ENCODE measurements at regions not wholly inside any gene's neighbourhood (a gene's known extent, or its start where the extent isn't known, plus 50 kb on each side); places are given as distances from the start of the nearest gene placed in this dataset.

DNA sequence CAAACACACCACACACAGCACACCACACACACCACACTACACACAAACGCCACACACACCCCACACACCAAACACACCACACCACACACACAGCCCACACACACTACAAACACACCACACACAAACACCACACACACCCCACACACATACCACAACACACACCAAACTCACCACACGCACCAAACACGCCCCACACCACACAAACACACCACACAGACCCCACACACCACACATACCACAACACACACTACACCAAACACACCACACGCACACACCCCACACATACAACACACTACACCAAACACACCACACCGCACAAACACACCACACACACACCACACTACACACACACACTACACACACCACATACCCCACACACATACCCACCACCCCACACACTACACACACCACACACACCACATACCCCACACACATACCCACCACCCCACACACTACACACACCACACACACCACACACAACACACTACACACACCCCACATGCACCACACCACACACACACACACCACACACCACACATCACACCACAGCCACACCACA lies 151.2 kb downstream of the ERCC6L2 start:
- Histone ChIP-seq H3K9me3 (ENCODE audit: control insufficient read depth, insufficient read depth, low read depth, low read length) (no peaks in the 10 kb centered on the region), H3K36me3 (ENCODE audit: control insufficient read depth, insufficient read depth, low read length) (no peaks in the 10 kb centered on the region), H3K27me3 (ENCODE audit: control insufficient read depth, insufficient read depth, low read length) (peaks cover 54% of the 10 kb centered on the region), H3K4me1 (ENCODE audit: control insufficient read depth, extremely low read depth, insufficient read depth, low read length) (no peaks in the 10 kb centered on the region), H3K79me2 (ENCODE audit: control insufficient read depth, insufficient read depth, low read length) (no peaks in the 10 kb centered on the region), H3K4me2 (ENCODE audit: extremely low read depth, insufficient read depth, low read length) (no peak overlapping the region), H3K27ac (ENCODE audit: insufficient read depth, low read length) (no peak overlapping the region), H3K9ac (ENCODE audit: insufficient read depth, low read length) (no peak overlapping the region), H4K20me1 (ENCODE audit: control insufficient read depth, extremely low read depth, insufficient read depth, low read length) (no peaks in the 10 kb centered on the region), H3K4me3 (replicated peaks in 1 of 4; ENCODE audit: control extremely low read depth in 1 of 4, insufficient read depth in 1 of 4, low read depth in 3 of 4, low read length in 4 of 4) (no peak overlapping the region), H2AFZ (ENCODE audit: low read length) (no peak overlapping the region)
- TF ChIP-seq, protein P1, sequence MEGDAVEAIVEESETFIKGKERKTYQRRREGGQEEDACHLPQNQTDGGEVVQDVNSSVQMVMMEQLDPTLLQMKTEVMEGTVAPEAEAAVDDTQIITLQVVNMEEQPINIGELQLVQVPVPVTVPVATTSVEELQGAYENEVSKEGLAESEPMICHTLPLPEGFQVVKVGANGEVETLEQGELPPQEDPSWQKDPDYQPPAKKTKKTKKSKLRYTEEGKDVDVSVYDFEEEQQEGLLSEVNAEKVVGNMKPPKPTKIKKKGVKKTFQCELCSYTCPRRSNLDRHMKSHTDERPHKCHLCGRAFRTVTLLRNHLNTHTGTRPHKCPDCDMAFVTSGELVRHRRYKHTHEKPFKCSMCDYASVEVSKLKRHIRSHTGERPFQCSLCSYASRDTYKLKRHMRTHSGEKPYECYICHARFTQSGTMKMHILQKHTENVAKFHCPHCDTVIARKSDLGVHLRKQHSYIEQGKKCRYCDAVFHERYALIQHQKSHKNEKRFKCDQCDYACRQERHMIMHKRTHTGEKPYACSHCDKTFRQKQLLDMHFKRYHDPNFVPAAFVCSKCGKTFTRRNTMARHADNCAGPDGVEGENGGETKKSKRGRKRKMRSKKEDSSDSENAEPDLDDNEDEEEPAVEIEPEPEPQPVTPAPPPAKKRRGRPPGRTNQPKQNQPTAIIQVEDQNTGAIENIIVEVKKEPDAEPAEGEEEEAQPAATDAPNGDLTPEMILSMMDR (conservative IDR thresholded peaks at IDR 0.05 in 1 of 2, IDR thresholded peaks at IDR 0.05 in 1 of 2; ENCODE audit: low read depth in 1 of 2, low read length in 2 of 2) = no peak
- TF ChIP-seq EZH2 (IDR thresholded peaks at IDR 0.05; ENCODE audit: low read length, missing control alignments) = no peak
- DNase-seq (ENCODE audit: low read depth in 2 of 2) = no peak

DNA sequence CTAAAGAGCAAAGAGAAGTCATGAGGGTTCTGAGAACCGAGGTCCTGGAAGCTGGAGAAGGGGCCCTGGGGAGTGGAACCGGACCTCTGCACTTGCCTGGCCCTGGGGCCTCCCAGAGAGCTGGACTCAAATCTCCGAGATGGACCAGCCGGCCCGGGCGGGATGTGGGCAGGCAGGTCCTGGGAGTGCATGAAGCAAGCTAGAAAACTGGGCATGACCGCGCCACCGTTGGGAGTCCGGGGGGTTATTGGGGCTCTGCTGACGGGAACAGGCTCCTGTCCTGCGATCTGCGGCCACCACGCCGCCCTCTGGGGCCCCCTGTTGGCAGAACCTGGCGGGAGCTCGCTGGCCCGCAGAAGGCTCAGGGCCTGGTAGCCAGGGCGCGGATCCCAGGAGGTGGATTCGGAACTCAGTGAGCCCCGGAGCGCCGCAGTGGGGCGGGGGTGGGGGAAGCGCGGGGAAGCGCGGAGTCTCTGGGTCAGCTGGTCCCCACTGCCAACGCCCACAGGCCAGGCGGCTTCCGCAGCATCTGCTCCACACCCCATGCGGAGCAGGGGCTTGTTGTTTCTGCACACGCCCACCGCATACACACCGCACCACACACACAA lies 150.6 kb downstream of the ERCC6L2 start:
- Histone ChIP-seq H3K79me2 (ENCODE audit: control insufficient read depth, insufficient read depth, low read length) (no peaks in the 10 kb centered on the region), H3K36me3 (ENCODE audit: control insufficient read depth, insufficient read depth, low read length) (no peaks in the 10 kb centered on the region), H2AFZ (ENCODE audit: low read length) (no peak overlapping the region), H3K9ac (ENCODE audit: insufficient read depth, low read length) (no peak overlapping the region), H3K4me3 (replicated peaks in 1 of 4; ENCODE audit: control extremely low read depth in 1 of 4, insufficient read depth in 1 of 4, low read depth in 3 of 4, low read length in 4 of 4) (no peak overlapping the region), H3K27me3 (ENCODE audit: control insufficient read depth, insufficient read depth, low read length) (peaks cover 59% of the 10 kb centered on the region), H3K9me3 (ENCODE audit: control insufficient read depth, insufficient read depth, low read depth, low read length) (no peaks in the 10 kb centered on the region), H4K20me1 (ENCODE audit: control insufficient read depth, extremely low read depth, insufficient read depth, low read length) (no peaks in the 10 kb centered on the region), H3K27ac (ENCODE audit: insufficient read depth, low read length) (no peak overlapping the region), H3K4me2 (ENCODE audit: extremely low read depth, insufficient read depth, low read length) (no peak overlapping the region), H3K4me1 (ENCODE audit: control insufficient read depth, extremely low read depth, insufficient read depth, low read length) (no peaks in the 10 kb centered on the region)
- DNase-seq (ENCODE audit: low read depth in 2 of 2) = no peak
- TF ChIP-seq EZH2 (IDR thresholded peaks at IDR 0.05; ENCODE audit: low read length, missing control alignments) = no peak
- TF ChIP-seq, protein P1 (conservative IDR thresholded peaks at IDR 0.05 in 1 of 2, IDR thresholded peaks at IDR 0.05 in 1 of 2; ENCODE audit: low read depth in 1 of 2, low read length in 2 of 2) = no peak

DNA sequence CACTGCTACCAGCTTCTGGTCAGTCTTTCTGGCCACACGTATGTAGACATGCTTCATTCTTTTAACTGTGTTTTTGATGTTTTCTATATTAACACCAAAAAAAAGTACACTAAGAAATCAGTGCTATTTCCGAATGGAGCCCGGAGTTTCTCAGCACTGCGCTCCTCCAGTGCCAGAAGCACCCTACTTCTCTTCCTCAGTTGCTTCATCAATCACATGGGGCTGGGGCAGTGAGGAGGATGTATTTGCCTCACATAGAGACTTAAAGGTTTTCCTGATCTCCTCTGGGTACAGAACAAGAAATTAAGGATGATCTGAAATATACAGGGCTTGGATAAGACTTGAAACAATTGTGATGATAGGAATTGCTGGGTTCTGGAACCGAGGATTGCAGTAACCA lies 148.0 kb downstream of the ERCC6L2 start:
- no peaks in the 10 kb centered on the region for H4K20me1 ChIP-seq (ENCODE audit: control insufficient read depth, extremely low read depth, insufficient read depth, low read length)
- H3K36me3 ChIP-seq (ENCODE audit: control insufficient read depth, insufficient read depth, low read length) = no peaks in the 10 kb centered on the region
- no peak for DNase-seq (ENCODE audit: low read depth in 2 of 2)
- H3K27ac ChIP-seq (ENCODE audit: insufficient read depth, low read length) = no peak overlapping the region
- H3K27me3 ChIP-seq (ENCODE audit: control insufficient read depth, insufficient read depth, low read length) = peaks cover 68% of the 10 kb centered on the region
- no peaks in the 10 kb centered on the region for H3K4me1 ChIP-seq (ENCODE audit: control insufficient read depth, extremely low read depth, insufficient read depth, low read length)
- H3K79me2 ChIP-seq (ENCODE audit: control insufficient read depth, insufficient read depth, low read length) = no peaks in the 10 kb centered on the region
- no peak overlapping the region for H3K4me2 ChIP-seq (ENCODE audit: extremely low read depth, insufficient read depth, low read length)
- no peak overlapping the region for H3K9ac ChIP-seq (ENCODE audit: insufficient read depth, low read length)
- H3K4me3 ChIP-seq (replicated peaks in 1 of 4; ENCODE audit: control extremely low read depth in 1 of 4, insufficient read depth in 1 of 4, low read depth in 3 of 4, low read length in 4 of 4) = no peak overlapping the region
- H3K9me3 ChIP-seq (ENCODE audit: control insufficient read depth, insufficient read depth, low read depth, low read length) = no peaks in the 10 kb centered on the region
- TF ChIP-seq, protein P1 (conservative IDR thresholded peaks at IDR 0.05 in 1 of 2, IDR thresholded peaks at IDR 0.05 in 1 of 2; ENCODE audit: low read depth in 1 of 2, low read length in 2 of 2) = no peak
- TF ChIP-seq EZH2 (IDR thresholded peaks at IDR 0.05; ENCODE audit: low read length, missing control alignments) = no peak
- H2AFZ ChIP-seq (ENCODE audit: low read length) = no peak overlapping the region
